Stimulated activated memory B cell treated with anti-CD40 and anti-IgM and Interleukin-4, amounts not matched to agents 10 μg/mL and 1 μg/mL and 100 μg/mL, for 72 hours (primary cell): ENCODE measurements at regions not wholly inside any gene's neighbourhood (a gene's known extent, or its start where the extent isn't known, plus 50 kb on each side); places are given as distances from the start of the nearest gene placed in this dataset.
"Not testable (repeated sequence)": the region's sequence is repeated elsewhere in the genome, so short reads cannot be mapped to it uniquely, and the experiment has no call there.

ENCODE experiments used
- ATAC-seq: fragments of 150-1000 bp; cut with Tn5 transposase; 2 replicates; pipeline ENCODE4 v1.10.0; 2021
- H3K27ac Mint-ChIP-seq: one replicate; pipeline ENCODE4 v1.8.0; 2022; ENCODE audit warnings: mild to moderate bottlenecking, mixed read lengths
- H3K27me3 Mint-ChIP-seq: one replicate; pipeline ENCODE4 v1.8.0; 2022; ENCODE audit warnings: mixed read lengths
- H3K36me3 Mint-ChIP-seq: one replicate; pipeline ENCODE4 v1.8.0; 2022; ENCODE audit warnings: mixed read lengths
- H3K4me1 Mint-ChIP-seq: one replicate; pipeline ENCODE4 v1.8.0; 2022; ENCODE audit warnings: mixed read lengths
- H3K4me3 Mint-ChIP-seq: one replicate; pipeline ENCODE4 v1.8.0; 2022; ENCODE audit warnings: mild to moderate bottlenecking, moderate library complexity, mixed read lengths
- H3K9me3 Mint-ChIP-seq: one replicate; pipeline ENCODE4 v1.8.0; 2022; ENCODE audit warnings: mixed read lengths

DNA sequence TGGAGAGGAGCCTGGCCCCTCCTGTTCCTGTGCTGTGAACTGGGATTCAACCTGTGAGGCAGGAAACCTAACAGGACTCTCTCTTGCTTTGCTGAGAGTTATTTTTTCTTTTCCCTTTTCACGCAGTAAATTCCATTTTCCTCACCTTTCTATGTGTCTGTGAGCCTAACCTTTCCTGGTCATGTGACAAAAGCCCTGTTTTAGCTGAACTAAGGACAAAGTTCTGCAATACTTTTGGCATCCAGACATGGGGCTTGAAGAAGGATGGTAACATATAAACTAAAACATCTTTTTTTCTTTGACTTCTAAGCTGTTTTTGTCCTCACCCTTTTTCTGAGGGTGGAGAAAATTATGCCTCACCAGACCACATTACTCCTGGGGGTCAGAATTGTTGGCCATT lies 368.5 kb downstream of the HTR1B start:
- Mint-ChIP-seq H3K27me3 (no peaks in the 10 kb centered on the region), H3K27ac (no peak overlapping the region), H3K36me3 (no peaks in the 10 kb centered on the region), H3K9me3 (peaks cover under 1% of the 10 kb centered on the region), H3K4me1 (no peaks in the 10 kb centered on the region), H3K4me3 (no peak overlapping the region)
- no peak for ATAC-seq

- H3K36me3 Mint-ChIP-seq = no peaks in the 10 kb centered on the region
- peaks cover 3% of the 10 kb centered on the region for H3K9me3 Mint-ChIP-seq
- no peak overlapping the region for H3K27ac Mint-ChIP-seq
- no peaks in the 10 kb centered on the region for H3K27me3 Mint-ChIP-seq
- no peak for ATAC-seq
- H3K4me1 Mint-ChIP-seq = no peaks in the 10 kb centered on the region
- H3K4me3 Mint-ChIP-seq = no peak overlapping the region
These were observed 370.3 kb downstream of the HTR1B start for GRCh38 chr6:77092971-77093370.

DNA sequence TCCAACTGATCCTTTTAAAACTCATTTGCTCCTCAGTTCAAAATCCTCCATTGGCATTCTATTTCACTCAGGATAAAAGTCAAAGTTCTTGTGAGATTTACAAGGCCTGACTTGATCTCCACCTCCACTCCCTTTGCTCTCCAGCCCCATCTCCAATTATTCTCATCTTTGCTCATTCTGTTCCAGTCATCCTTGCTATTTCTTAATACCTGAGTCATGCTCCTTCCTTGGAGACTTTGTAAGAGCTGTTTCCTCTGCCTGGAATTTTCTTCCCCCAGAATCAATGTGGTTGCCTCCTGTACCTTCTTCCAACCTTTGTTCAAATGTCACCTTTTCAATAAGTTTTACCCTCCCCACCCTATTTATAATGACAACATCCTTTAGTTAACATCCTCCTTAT lies 373.5 kb downstream of the HTR1B start:
- no peak overlapping the region for H3K27ac Mint-ChIP-seq
- no peaks in the 10 kb centered on the region for H3K36me3 Mint-ChIP-seq
- H3K4me3 Mint-ChIP-seq = no peak overlapping the region
- H3K9me3 Mint-ChIP-seq = peaks cover 3% of the 10 kb centered on the region
- no peaks in the 10 kb centered on the region for H3K27me3 Mint-ChIP-seq
- ATAC-seq = no peak
- no peaks in the 10 kb centered on the region for H3K4me1 Mint-ChIP-seq

DNA sequence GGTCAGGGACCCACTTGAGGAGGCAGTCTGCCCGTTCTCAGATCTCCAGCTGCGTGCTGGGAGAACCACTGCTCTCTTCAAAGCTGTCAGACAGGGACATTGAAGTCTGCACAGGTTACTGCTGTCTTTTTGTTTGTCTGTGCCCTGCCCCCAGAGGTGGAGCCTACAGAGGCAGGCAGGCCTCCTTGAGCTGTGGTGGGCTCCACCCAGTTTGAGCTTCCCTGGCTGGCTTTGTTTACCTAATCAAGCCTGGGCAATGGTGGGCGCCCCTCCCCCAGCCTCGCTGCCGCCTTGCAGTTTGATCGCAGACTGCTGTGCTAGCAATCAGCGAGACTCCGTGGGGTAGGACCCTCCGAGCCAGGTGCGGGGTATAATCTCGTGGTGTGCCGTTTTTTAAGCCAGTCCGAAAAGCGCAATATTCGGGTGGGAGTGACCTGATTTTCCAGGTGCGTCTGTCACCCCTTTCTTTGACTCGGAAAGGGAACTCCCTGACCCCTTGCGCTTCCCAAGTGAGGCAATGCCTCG lies 375.4 kb downstream of the HTR1B start:
- not testable (repeated sequence) for H3K27me3 Mint-ChIP-seq, H3K27ac Mint-ChIP-seq, H3K9me3 Mint-ChIP-seq, H3K4me3 Mint-ChIP-seq, H3K4me1 Mint-ChIP-seq, ATAC-seq, H3K36me3 Mint-ChIP-seq

GRCh38 chr6:77074037-77074713 lies 389.1 kb downstream of the HTR1B start:
- Mint-ChIP-seq H3K27ac (no peak overlapping the region), H3K4me1 (no peaks in the 10 kb centered on the region), H3K9me3 (peaks cover 3% of the 10 kb centered on the region), H3K27me3 (no peaks in the 10 kb centered on the region), H3K4me3 (no peak overlapping the region), H3K36me3 (no peaks in the 10 kb centered on the region)
- ATAC-seq = no peak

DNA sequence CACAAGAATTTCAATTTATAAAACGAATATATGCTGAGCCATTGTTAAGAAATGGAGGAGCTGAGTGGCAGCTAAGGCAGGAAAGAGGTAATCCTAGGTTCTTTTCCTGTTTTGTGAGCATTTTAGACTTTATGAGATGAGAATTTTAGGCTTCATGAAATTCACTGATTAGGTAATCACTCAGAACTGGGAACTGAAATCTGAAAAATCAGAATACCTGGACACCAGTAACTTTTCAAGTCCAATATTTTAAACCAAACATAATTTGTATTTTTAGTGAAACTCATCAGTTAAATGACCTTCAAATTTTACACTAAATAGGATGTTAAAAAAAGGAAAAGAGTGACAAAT lies 389.9 kb downstream of the HTR1B start:
- no peak overlapping the region for H3K4me3 Mint-ChIP-seq
- no peaks in the 10 kb centered on the region for H3K36me3 Mint-ChIP-seq
- H3K9me3 Mint-ChIP-seq = peaks cover 3% of the 10 kb centered on the region
- H3K4me1 Mint-ChIP-seq = no peaks in the 10 kb centered on the region
- no peak overlapping the region for H3K27ac Mint-ChIP-seq
- no peaks in the 10 kb centered on the region for H3K27me3 Mint-ChIP-seq
- no peak for ATAC-seq

- Mint-ChIP-seq H3K4me1 (no peaks in the 10 kb centered on the region), H3K36me3 (no peaks in the 10 kb centered on the region), H3K9me3 (peaks cover 3% of the 10 kb centered on the region), H3K4me3 (no peak overlapping the region), H3K27me3 (no peaks in the 10 kb centered on the region), H3K27ac (no peak overlapping the region)
- no peak for ATAC-seq
These were observed 390.4 kb downstream of the HTR1B start for GRCh38 chr6:77072694-77073409.

GRCh38 chr6:77063494-77063893 lies 399.8 kb downstream of the HTR1B start:
- H3K36me3 Mint-ChIP-seq = no peaks in the 10 kb centered on the region
- no peaks in the 10 kb centered on the region for H3K4me1 Mint-ChIP-seq
- no peak for ATAC-seq
- no peak overlapping the region for H3K4me3 Mint-ChIP-seq
- no peak overlapping the region for H3K27ac Mint-ChIP-seq
- no peaks in the 10 kb centered on the region for H3K27me3 Mint-ChIP-seq
- peaks cover 6% of the 10 kb centered on the region for H3K9me3 Mint-ChIP-seq

GRCh38 chr6:77055711-77056110 lies 407.6 kb downstream of the HTR1B start:
- no peak overlapping the region for H3K27ac Mint-ChIP-seq
- H3K4me3 Mint-ChIP-seq = no peak overlapping the region
- no peaks in the 10 kb centered on the region for H3K36me3 Mint-ChIP-seq
- no peaks in the 10 kb centered on the region for H3K27me3 Mint-ChIP-seq
- peaks cover 14% of the 10 kb centered on the region for H3K9me3 Mint-ChIP-seq
- H3K4me1 Mint-ChIP-seq = no peaks in the 10 kb centered on the region
- ATAC-seq = no peak

DNA sequence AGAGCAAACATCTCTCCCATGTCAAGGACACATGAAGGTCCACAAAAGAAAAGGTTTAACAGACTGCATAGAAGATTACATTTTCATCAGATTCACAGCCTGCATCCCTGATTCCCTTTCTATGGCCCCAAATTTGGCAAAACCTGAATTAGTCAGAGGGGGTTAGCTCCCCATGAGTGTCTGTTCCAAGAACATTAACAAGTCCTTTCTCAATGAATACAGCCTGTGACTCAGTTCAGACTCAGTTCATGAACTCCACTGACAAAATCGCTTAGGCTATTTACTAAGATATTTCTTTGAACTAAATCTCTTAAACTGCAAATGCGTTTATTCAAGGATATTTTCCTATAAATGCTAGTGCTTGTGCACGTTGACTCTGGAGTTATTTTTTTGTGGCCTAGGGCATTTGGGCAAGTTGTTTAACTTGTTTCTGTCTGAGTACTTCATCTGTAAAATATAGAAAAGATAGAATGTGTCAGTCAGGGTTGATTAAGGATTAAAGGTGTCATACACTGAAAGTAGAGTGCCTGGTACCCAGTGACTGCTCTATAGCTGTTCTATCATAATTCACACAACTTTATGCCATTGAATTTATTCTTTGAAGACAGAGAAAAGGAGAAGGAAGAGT lies 422.6 kb downstream of the HTR1B start:
- no peak for ATAC-seq
- Mint-ChIP-seq H3K36me3 (no peaks in the 10 kb centered on the region), H3K27ac (no peak overlapping the region), H3K4me1 (no peaks in the 10 kb centered on the region), H3K9me3 (peaks cover 12% of the 10 kb centered on the region), H3K27me3 (no peaks in the 10 kb centered on the region), H3K4me3 (no peak overlapping the region)

- Mint-ChIP-seq H3K36me3 (no peaks in the 10 kb centered on the region), H3K27me3 (no peaks in the 10 kb centered on the region), H3K4me3 (no peak overlapping the region), H3K9me3 (peaks cover 12% of the 10 kb centered on the region), H3K27ac (no peak overlapping the region), H3K4me1 (no peaks in the 10 kb centered on the region)
- ATAC-seq = no peak
These were observed 424.5 kb downstream of the HTR1B start for GRCh38 chr6:77038807-77039206.

DNA sequence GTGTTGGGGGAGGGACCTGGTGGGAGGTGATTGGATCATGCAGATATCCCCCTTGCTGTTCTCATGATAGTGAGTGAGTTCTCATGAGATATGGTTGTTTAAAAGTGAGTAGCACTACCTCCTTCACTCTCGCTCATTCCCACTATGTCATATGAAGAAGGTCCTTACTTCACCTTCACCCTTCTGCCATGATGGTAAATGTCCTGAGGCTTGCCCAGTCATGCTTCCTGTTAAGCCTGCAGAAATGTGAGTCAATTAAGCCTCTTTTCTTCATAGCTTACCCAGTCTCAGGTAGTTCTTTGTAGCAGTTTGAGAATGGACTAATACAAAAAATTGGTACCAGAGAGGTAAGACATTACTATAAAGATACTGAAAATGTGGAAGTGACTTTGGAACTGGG lies 425.9 kb downstream of the HTR1B start:
- no peak overlapping the region for H3K27ac Mint-ChIP-seq
- H3K36me3 Mint-ChIP-seq = no peaks in the 10 kb centered on the region
- no peak overlapping the region for H3K4me3 Mint-ChIP-seq
- peaks cover 12% of the 10 kb centered on the region for H3K9me3 Mint-ChIP-seq
- H3K27me3 Mint-ChIP-seq = no peaks in the 10 kb centered on the region
- H3K4me1 Mint-ChIP-seq = no peaks in the 10 kb centered on the region
- no peak for ATAC-seq

- Mint-ChIP-seq H3K4me1 (no peaks in the 10 kb centered on the region), H3K27me3 (no peaks in the 10 kb centered on the region), H3K4me3 (no peak overlapping the region), H3K27ac (no peak overlapping the region), H3K9me3 (peaks cover 12% of the 10 kb centered on the region), H3K36me3 (no peaks in the 10 kb centered on the region)
- no peak for ATAC-seq
These were observed 426.9 kb downstream of the HTR1B start for GRCh38 chr6:77036400-77036799.

- H3K36me3 Mint-ChIP-seq = no peaks in the 10 kb centered on the region
- H3K27ac Mint-ChIP-seq = no peak overlapping the region
- no peak overlapping the region for H3K4me3 Mint-ChIP-seq
- H3K27me3 Mint-ChIP-seq = no peaks in the 10 kb centered on the region
- H3K4me1 Mint-ChIP-seq = no peaks in the 10 kb centered on the region
- ATAC-seq = no peak
- H3K9me3 Mint-ChIP-seq = peaks cover 12% of the 10 kb centered on the region
These were observed 429.1 kb downstream of the HTR1B start for GRCh38 chr6:77034161-77034560.

GRCh38 chr6:77030929-77031674 lies 432.2 kb downstream of the HTR1B start:
- Mint-ChIP-seq H3K36me3 (no peaks in the 10 kb centered on the region), H3K4me3 (no peak overlapping the region), H3K4me1 (no peaks in the 10 kb centered on the region), H3K27me3 (no peaks in the 10 kb centered on the region), H3K9me3 (no peaks in the 10 kb centered on the region), H3K27ac (no peak overlapping the region)
- ATAC-seq = no peak
